RWPE1 (cell line): ENCODE measurements at regions not wholly inside any gene's neighbourhood (a gene's known extent, or its start where the extent isn't known, plus 50 kb on each side); places are given as distances from the start of the nearest gene placed in this dataset.
"Not testable (repeated sequence)": the region's sequence is repeated elsewhere in the genome, so short reads cannot be mapped to it uniquely, and the experiment has no call there.

ENCODE experiments used
- CTCF ChIA-PET: fragments of 350-600 bp; sonication (Branson Sonifier 250); formaldehyde crosslinking; extraction: SDS; loops from one replicate; lab custom pipeline; 2021; lab: Yijun Ruan, JAX
- POLR2A ChIA-PET: fragments of 400-600 bp; formaldehyde crosslinking; extraction: SDS; loops from one replicate; lab custom pipeline; 2020; ENCODE audit warnings: antibody characterized with exemption; ENCODE audit not compliant: low non-redundant PET; lab: Yijun Ruan, JAX
- DNase-seq: peaks from one replicate; pipeline ENCODE4 v3.0.0; 2012; ENCODE audit warnings: low spot score
- H3K27ac ChIP-seq: fragments of 450-650 bp; 2 replicates; pipeline ENCODE4 v1.5.1; 2017
- TF ChIP-seq, protein P1 (sequence below): fragments of 450-650 bp; conservative IDR thresholded peaks from 2 replicates; pipeline ENCODE4 v1.5.1; 2017; ENCODE audit warnings: low read depth, mild to moderate bottlenecking

DNA sequence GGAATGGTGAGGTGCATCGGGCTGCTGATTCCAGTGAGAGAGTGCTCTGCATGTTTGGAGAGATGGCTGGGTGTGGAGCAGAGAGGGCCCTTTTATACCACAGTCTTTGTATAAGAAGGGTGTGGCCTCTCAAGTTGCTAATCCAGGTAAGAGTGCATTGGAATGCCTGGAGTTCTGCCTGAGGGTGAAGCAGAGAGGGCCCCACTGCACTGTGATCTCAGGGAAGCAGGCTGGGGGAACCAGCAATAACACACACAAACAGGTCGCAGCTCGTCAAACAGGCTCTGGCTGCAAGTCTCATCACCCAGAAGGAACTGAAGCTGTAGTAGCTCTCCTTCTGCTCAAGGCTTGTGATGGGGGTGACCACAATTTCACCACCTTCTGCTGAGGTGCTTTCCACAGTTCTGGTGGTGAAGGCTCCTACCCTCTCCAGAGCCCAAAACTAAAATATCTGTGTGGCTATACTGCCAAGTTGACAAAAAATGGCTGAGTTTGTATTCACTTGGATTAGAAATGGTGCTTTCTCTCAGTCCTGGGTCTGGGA is 687.4 kb upstream of the HS3ST1 start:
- DNase-seq, result no peak
- H3K27ac ChIP-seq, result no peak overlapping the region
- POLR2A ChIA-PET, result no interaction called here
- TF ChIP-seq, protein P1, sequence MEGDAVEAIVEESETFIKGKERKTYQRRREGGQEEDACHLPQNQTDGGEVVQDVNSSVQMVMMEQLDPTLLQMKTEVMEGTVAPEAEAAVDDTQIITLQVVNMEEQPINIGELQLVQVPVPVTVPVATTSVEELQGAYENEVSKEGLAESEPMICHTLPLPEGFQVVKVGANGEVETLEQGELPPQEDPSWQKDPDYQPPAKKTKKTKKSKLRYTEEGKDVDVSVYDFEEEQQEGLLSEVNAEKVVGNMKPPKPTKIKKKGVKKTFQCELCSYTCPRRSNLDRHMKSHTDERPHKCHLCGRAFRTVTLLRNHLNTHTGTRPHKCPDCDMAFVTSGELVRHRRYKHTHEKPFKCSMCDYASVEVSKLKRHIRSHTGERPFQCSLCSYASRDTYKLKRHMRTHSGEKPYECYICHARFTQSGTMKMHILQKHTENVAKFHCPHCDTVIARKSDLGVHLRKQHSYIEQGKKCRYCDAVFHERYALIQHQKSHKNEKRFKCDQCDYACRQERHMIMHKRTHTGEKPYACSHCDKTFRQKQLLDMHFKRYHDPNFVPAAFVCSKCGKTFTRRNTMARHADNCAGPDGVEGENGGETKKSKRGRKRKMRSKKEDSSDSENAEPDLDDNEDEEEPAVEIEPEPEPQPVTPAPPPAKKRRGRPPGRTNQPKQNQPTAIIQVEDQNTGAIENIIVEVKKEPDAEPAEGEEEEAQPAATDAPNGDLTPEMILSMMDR, result no peak
- CTCF ChIA-PET, result no interaction called here

DNA sequence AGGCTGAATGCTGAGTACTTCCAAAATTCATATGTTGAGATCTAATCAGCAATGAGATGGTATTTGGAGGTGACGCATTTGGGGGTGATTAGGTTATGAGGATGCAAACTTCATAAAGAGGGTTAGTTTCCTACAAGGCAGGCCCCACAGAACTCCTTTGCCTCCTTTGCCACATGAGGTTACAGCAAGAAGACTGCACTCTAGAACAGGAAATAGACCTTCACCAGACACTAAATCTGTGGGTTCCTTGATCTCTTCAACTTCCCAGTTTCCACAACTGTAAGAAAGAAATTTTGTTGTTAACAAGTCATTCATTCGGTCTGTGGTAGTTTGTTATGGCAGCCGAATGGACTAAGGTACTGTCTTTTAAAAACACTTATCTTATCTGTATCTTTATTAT is 681.9 kb upstream of the HS3ST1 start:
- no peak overlapping the region for H3K27ac ChIP-seq
- TF ChIP-seq, protein P1, result no peak
- no peak for DNase-seq
- ChIA-PET CTCF (no interaction called here), POLR2A (no interaction called here)

DNA sequence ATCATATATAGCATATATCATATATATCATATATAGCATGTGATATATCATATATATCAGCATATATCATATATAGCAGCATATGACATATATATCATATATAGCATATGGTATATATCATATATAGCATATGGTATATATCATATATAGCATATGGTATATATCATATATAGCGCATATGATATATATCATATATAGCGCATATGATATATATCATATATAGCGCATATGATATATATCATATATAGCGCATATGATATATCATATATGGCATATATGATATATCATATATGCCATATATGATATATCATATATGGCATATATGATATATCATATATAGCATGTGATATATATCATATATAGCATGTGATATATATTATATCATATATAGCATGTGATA is 680.4 kb upstream of the HS3ST1 start:
- POLR2A ChIA-PET, DNase-seq, H3K27ac ChIP-seq, CTCF ChIA-PET: not testable (repeated sequence)

DNA sequence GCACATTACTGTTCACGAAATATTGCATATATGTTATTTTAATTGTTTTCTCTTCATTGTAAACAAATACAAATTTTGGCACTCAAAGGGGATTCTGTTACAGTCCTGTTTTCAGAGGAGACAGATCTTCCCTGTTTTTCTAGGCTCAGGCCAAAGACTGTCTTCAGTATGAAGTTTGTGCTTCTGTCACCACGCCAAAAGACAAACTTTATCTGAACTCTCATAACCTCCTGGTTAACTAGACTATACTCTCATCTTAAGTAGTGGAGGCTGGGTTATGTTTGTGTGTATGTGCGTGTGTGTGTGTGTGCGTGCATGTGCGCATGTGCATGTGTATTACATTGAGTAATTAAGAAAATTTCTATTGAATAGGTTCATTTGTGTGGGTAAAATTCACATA is 676.8 kb upstream of the HS3ST1 start:
- no peak for DNase-seq
- POLR2A ChIA-PET, result no interaction called here
- CTCF ChIA-PET, result no interaction called here

DNA sequence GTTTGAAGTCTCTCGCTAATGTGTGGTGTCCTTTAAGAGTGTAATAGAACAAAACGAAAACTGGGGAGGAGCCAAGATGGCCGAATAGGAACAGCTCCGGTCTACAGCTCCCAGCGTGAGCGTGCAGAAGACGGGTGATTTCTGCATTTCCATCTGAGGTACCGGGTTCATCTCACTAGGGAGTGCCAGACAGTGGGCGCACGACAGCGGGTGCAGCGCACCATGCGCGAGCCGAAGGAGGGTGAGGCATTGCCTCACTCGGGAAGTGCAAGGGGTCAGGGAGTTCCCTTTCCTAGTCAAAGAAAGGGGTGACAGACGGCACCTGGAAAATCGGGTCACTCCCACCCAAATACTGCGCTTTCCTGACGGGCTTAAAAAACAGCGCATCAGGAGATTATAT is 661.2 kb upstream of the HS3ST1 start:
- POLR2A ChIA-PET, H3K27ac ChIP-seq, DNase-seq, CTCF ChIA-PET: not testable (repeated sequence)

More for the DNA sequence above, 676.8 kb upstream of the HS3ST1 start:
- TF ChIP-seq, protein P1, result no peak
- no peak overlapping the region for H3K27ac ChIP-seq

DNA sequence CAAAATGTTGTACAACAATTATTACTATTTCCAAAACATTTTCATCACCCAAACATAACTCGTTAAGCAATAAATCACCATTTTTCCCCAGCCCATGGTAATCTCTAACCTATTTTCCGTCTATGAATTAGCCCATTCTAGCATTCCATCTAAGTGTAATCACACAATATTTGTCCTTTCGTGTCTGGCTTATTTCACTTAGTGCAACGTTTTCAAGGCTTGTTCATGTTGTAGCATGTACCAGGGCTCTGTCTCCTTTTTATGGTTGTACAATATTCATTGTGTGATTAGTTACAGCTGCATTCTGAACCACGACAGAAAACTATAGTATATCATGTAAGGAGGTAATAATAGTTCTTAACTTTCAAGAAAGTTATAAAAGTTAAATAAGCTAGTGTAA is 656.0 kb upstream of the HS3ST1 start:
- ChIA-PET CTCF (no interaction called here), POLR2A (no interaction called here)
- H3K27ac ChIP-seq, result no peak overlapping the region
- no peak for DNase-seq
- TF ChIP-seq, protein P1, result no peak

DNA sequence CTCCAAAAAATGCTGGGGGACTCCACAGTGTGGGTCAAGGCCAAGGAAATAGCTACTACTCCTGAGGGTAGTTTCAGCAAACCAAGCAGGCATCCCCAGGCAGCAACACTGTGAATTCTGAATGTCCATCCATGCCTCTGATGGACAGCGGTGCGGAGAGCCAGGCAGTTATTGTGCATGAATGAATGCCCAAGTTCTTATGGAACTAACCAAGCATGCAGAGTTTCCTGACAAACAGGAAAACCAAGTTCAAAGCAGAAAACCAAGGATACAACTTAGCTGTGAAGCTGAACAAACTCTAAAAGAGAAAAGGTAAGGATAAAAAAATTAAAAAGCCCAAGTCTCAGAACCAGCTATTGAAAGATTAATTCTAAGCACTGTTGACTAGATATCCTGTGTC is 642.6 kb upstream of the HS3ST1 start:
- ChIA-PET CTCF (interaction anchor here (0.6 to 0.7 kb wide), 2 partner anchors 305 to 675 kb away, joined by 3 to 4 read pairs; no protein-coding TSS in a partner anchor), POLR2A (no interaction called here)
- TF ChIP-seq, protein P1, result no peak
- no peak overlapping the region for H3K27ac ChIP-seq
- DNase-seq, result no peak

DNA sequence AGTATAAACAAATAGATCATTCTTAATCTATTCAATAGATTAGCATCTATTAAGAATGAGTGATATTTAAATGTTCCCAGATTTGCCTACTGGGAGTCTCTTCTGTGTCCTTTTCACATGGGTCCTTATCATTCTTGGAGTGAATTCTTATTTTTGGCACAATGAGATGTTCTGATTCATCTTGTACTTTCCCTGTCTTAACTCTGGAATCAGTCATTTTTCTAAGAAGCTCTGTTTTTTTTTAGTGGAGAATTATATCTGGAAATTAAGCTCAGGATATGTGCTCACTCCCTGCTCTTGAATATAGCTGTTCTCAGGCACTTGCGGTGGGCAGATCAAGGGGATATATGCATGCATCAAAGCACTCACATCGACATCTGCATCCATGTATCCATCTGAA is 625.3 kb upstream of the HS3ST1 start:
- H3K27ac ChIP-seq, result no peak overlapping the region
- ChIA-PET CTCF (interaction anchor here (0.6 kb wide), 1 partner anchor 396 kb away, joined by 3 read pairs; no protein-coding TSS in a partner anchor), POLR2A (no interaction called here)
- TF ChIP-seq, protein P1, result no peak
- no peak for DNase-seq
